PC-9 (cell line): ENCODE measurements at regions not wholly inside any gene's neighbourhood (a gene's known extent, or its start where the extent isn't known, plus 50 kb on each side); places are given as distances from the start of the nearest gene placed in this dataset.

ENCODE experiments used
- BruUV-seq: library from RNA; stranded (reverse); fragments of 400-500 nt; replicated peaks from 2 replicates; lab custom pipeline; 2021; lab: Mats Ljungman, UMichigan
- CTCF ChIA-PET: fragments of 300-600 bp; sonication (Branson Sonifier 250); formaldehyde crosslinking; loops from one replicate; lab custom pipeline; 2022; ENCODE audit warnings: antibody characterized with exemption; lab: Charles Lee
- POLR2A ChIA-PET: fragments of 300-600 bp; sonication (Branson Sonifier 250); formaldehyde crosslinking; loops from one replicate; lab custom pipeline; 2022; ENCODE audit warnings: antibody characterized with exemption; ENCODE audit not compliant: unreplicated experiment; lab: Charles Lee
- DNase-seq, 2 experiments: peaks; one replicate each; pipeline versions ENCODE4 v3.0.0 to v3.0.0-alpha.2; 2015 to 2022; ENCODE audit warnings: mixed read lengths in 1 of 2
- H2AFZ ChIP-seq: fragments of 200-600 bp; sonication (generic); 2 replicates; pipeline ENCODE4 v1.8.1; 2017; ENCODE audit warnings: antibody characterized with exemption
- H3F3A ChIP-seq: fragments of 200-600 bp; sonication (generic); 2 replicates; pipeline ENCODE4 v1.8.1; 2017; ENCODE audit warnings: antibody characterized with exemption, mild to moderate bottlenecking, low read depth; ENCODE audit not compliant: insufficient read depth
- H3K27ac ChIP-seq: fragments of 200-600 bp; sonication (generic); 2 replicates; pipeline ENCODE4 v1.6.1; 2016; ENCODE audit warnings: mixed run types
- H3K27me3 ChIP-seq: fragments of 200-600 bp; sonication (generic); 2 replicates; pipeline ENCODE4 v1.6.1; 2016; ENCODE audit warnings: low read depth, mixed run types; ENCODE audit not compliant: insufficient read depth
- H3K36me3 ChIP-seq: fragments of 200-600 bp; sonication (generic); 2 replicates; pipeline ENCODE4 v1.6.1; 2016; ENCODE audit warnings: low read depth, mixed run types
- H3K4me1 ChIP-seq: fragments of 200-600 bp; sonication (generic); replicated peaks from 2 replicates; pipeline ENCODE4 v1.6.1; 2016; ENCODE audit warnings: mixed run types; ENCODE audit not compliant: insufficient read depth
- H3K4me2 ChIP-seq: fragments of 200-600 bp; sonication (generic); 2 replicates; pipeline ENCODE4 v1.6.1; 2017; ENCODE audit warnings: mixed run types
- H3K4me3 ChIP-seq: fragments of 200-600 bp; sonication (generic); 2 replicates; pipeline ENCODE4 v1.6.1; 2016; ENCODE audit warnings: mixed run types
- H3K79me2 ChIP-seq: fragments of 200-600 bp; sonication (generic); 2 replicates; pipeline ENCODE4 v1.6.1; 2017; ENCODE audit warnings: low read depth, mixed run types
- H3K9me2 ChIP-seq: fragments of 200-600 bp; sonication (generic); 2 replicates; pipeline ENCODE4 v1.8.1; 2017; ENCODE audit warnings: mild to moderate bottlenecking; ENCODE audit not compliant: insufficient read depth
- H3K9me3 ChIP-seq: fragments of 200-600 bp; sonication (generic); 2 replicates; pipeline ENCODE4 v1.8.1; 2016; ENCODE audit warnings: low read depth; ENCODE audit not compliant: insufficient read depth
- H4K20me1 ChIP-seq: fragments of 200-600 bp; sonication (generic); 2 replicates; pipeline ENCODE4 v1.8.1; 2017; ENCODE audit not compliant: insufficient read depth
- EZH2 ChIP-seq: fragments of 200-600 bp; sonication (generic); IDR thresholded peaks from 2 replicates; pipeline ENCODE4 v1.8.0; 2017; ENCODE audit warnings: antibody characterized with exemption, low read depth
- intact Hi-C: fragments of 100-400 bp; cut with micrococcal nuclease; formaldehyde crosslinking; loops from one replicate; pipeline ENCODE4 v1.10.0; 2022; ENCODE audit not compliant: unreplicated experiment
- TF ChIP-seq, protein P1 (sequence below): fragments of 200-600 bp; sonication (generic); conservative IDR thresholded peaks from 2 replicates; pipeline ENCODE4 v1.6.1; 2017; ENCODE audit warnings: mixed run types, antibody characterized with exemption, mild to moderate bottlenecking, moderate library complexity

DNA sequence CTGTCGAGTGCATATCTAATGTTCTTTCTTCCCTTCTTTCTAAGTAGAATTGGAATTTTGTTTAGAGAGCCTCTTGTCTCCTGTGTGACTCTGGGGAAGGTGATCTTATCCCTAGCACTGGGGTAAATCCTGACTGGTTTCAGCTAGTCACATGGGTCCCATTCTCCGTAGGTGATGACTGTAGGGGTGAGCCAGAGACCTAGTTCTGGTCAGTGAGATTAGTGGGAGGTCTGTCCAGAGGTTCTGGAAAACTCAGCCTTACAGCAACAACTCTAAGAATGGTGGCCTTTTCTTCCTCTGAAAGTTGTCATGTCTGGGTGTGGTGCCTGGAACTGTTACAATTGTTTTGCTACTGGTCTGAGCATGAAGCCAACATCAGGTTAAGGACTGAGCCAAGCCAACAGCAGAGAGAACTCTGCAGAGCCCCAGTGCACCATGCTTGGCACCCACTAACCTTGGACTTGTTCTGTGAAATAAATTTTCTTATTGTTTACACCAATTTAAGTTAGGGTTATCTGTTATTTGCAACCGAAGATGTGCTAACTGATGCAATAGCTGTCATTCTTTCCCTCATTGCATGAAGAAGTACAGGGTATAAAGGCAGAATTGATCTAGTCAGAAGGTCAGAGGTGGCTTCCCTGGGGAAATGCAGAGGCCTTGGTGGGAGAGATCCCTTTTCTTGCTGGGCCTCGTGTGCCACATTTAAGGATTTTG lies 56.8 kb upstream of the TULP4 start:
- DNase-seq: no peak
- 0 out of 2 replicates have a peak, but pooled peaks cover 6% of the 10 kb centered on the region for H4K20me1 ChIP-seq
- H3K9me2 ChIP-seq: no peaks in the 10 kb centered on the region; the same call in 1 of the 2 replicates
- intact Hi-C loops: no loop called here
- no peaks in the 10 kb centered on the region for H3K36me3 ChIP-seq
- H3K27ac ChIP-seq: no peak overlapping the region
- no peak overlapping the region for H3K4me2 ChIP-seq
- no peaks in the 10 kb centered on the region; the same call in 1 of the 2 replicates for H3F3A ChIP-seq
- H2AFZ ChIP-seq: no peak overlapping the region
- TF ChIP-seq, protein P1, sequence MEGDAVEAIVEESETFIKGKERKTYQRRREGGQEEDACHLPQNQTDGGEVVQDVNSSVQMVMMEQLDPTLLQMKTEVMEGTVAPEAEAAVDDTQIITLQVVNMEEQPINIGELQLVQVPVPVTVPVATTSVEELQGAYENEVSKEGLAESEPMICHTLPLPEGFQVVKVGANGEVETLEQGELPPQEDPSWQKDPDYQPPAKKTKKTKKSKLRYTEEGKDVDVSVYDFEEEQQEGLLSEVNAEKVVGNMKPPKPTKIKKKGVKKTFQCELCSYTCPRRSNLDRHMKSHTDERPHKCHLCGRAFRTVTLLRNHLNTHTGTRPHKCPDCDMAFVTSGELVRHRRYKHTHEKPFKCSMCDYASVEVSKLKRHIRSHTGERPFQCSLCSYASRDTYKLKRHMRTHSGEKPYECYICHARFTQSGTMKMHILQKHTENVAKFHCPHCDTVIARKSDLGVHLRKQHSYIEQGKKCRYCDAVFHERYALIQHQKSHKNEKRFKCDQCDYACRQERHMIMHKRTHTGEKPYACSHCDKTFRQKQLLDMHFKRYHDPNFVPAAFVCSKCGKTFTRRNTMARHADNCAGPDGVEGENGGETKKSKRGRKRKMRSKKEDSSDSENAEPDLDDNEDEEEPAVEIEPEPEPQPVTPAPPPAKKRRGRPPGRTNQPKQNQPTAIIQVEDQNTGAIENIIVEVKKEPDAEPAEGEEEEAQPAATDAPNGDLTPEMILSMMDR: no peak
- H3K27me3 ChIP-seq: no peaks in the 10 kb centered on the region
- no peaks in the 10 kb centered on the region for H3K9me3 ChIP-seq
- peaks cover 49% of the 10 kb centered on the region for H3K79me2 ChIP-seq
- POLR2A ChIA-PET: no interaction called here
- CTCF ChIA-PET: no interaction called here
- H3K4me1 ChIP-seq: no peaks in the 10 kb centered on the region
- no peak overlapping the region for H3K4me3 ChIP-seq
- no TSS peak for BruUV-seq

GRCh38 chr6:158255989-158256601 lies 56.2 kb upstream of the TULP4 start:
- no peak overlapping the region for H3K4me2 ChIP-seq
- peaks cover 7% of the 10 kb centered on the region; the same call in 1 of the 2 replicates for H4K20me1 ChIP-seq

DNA sequence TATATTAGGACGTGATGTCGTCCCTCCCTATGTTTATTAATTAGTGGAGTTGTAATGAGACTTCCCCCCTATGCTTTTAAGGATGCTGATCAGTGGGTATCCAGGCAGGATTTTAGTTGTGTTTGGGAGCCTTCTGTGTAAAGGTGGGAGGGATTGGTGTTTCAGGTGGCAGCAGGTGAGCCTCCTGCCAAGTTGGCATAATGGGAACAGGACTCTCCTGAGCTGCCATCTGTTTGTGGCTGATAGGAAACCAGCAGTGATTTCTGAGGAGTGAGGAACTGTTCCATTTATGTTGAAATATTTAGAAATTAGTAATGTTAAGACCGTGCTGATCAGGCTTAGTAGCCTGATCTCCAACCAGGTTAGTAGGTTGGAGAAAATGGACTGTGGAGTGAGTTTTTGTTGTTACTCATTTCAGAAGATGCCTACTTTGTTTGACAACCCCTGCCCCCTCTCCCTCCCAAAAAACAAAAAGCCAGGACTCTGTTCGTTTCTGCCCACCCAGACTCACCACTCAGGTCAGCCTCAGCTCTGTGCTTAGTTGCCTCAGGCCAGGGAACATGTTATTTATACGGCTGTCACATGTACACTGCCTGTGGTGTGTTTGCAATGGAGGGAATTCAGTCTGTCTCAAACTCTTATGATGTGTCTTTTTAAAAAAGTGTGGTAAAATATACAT lies 55.4 kb upstream of the TULP4 start:
- Histone ChIP-seq H3K9me3 (no peaks in the 10 kb centered on the region), H3K27ac (no peak overlapping the region), H3K9me2 (no peaks in the 10 kb centered on the region; the same call in 1 of the 2 replicates), H4K20me1 (peaks cover 12% of the 10 kb centered on the region; the same call in 1 of the 2 replicates), H3F3A (no peaks in the 10 kb centered on the region; the same call in 1 of the 2 replicates), H3K79me2 (peaks cover 49% of the 10 kb centered on the region), H3K4me1 (no peaks in the 10 kb centered on the region), H3K4me2 (no peak overlapping the region), H3K36me3 (no peaks in the 10 kb centered on the region), H3K27me3 (no peaks in the 10 kb centered on the region), H3K4me3 (no peak overlapping the region), H2AFZ (no peak overlapping the region)
- BruUV-seq: no TSS peak
- POLR2A ChIA-PET: no interaction called here
- CTCF ChIA-PET: no interaction called here
- intact Hi-C loops: no loop called here
- no peak for TF ChIP-seq EZH2
- TF ChIP-seq, protein P1: no peak
- no peak for DNase-seq

More at GRCh38 chr6:158255989-158256601, 56.2 kb upstream of the TULP4 start:
- no peak overlapping the region for H2AFZ ChIP-seq
- peaks cover 49% of the 10 kb centered on the region for H3K79me2 ChIP-seq
- no peaks in the 10 kb centered on the region for H3K9me3 ChIP-seq
- H3K4me1 ChIP-seq: no peaks in the 10 kb centered on the region
- no TSS peak for BruUV-seq
- H3F3A ChIP-seq: no peaks in the 10 kb centered on the region; the same call in 1 of the 2 replicates
- intact Hi-C loops: no loop called here
- POLR2A ChIA-PET: no interaction called here
- H3K27ac ChIP-seq: no peak overlapping the region
- no peak overlapping the region for H3K4me3 ChIP-seq
- no peaks in the 10 kb centered on the region; the same call in 1 of the 2 replicates for H3K9me2 ChIP-seq
- no peaks in the 10 kb centered on the region for H3K36me3 ChIP-seq
- no peak for DNase-seq
- TF ChIP-seq, protein P1: no peak
- TF ChIP-seq EZH2: no peak
- CTCF ChIA-PET: no interaction called here
- no peaks in the 10 kb centered on the region for H3K27me3 ChIP-seq
